Keratinocyte (primary cell): ENCODE measurements at regions not wholly inside any gene's neighbourhood (a gene's known extent, or its start where the extent isn't known, plus 50 kb on each side); places are given as distances from the start of the nearest gene placed in this dataset.

Experiments used
- DNase-seq: peaks from one replicate; pipeline ENCODE4 v3.0.0-alpha.2; 2011; ENCODE audit warnings: low read depth, missing footprints, low spot score
- FAIRE-seq: peaks from 2 replicates; lab custom pipeline; 2011; peaks lifted over from hg19 to GRCh38; lab: Jason Lieb, UNC
- H2AFZ ChIP-seq: 2 replicates; pipeline ENCODE4 v1.6.0; 2012; ENCODE audit warnings: low read length, control low read depth, inconsistent platforms; ENCODE audit not compliant: control insufficient read depth
- H3K27ac ChIP-seq: 2 replicates; pipeline ENCODE4 v1.5.1; 2011; ENCODE audit warnings: low read length; ENCODE audit not compliant: control insufficient read depth, insufficient read depth
- H3K27me3 ChIP-seq: 3 replicates; pipeline ENCODE4 v1.6.0; 2011; ENCODE audit warnings: low read length; ENCODE audit not compliant: control insufficient read depth, insufficient read depth; ENCODE audit errors: extremely low read depth
- H3K36me3 ChIP-seq, 2 experiments: 2 replicates in 1 of 2; 3 replicates in 1 of 2; pipeline ENCODE4 v1.5.1; 2011; ENCODE audit warnings: low read length in 2 of 2, mild to moderate bottlenecking in 1 of 2; ENCODE audit not compliant: control insufficient read depth in 2 of 2, insufficient read depth in 2 of 2; ENCODE audit errors: extremely low read depth in 1 of 2
- H3K4me1 ChIP-seq: 3 replicates; pipeline ENCODE4 v1.5.1; 2011; ENCODE audit warnings: low read length; ENCODE audit not compliant: control insufficient read depth, insufficient read depth; ENCODE audit errors: extremely low read depth
- H3K4me2 ChIP-seq: 3 replicates; pipeline ENCODE4 v1.6.0; 2011; ENCODE audit warnings: low read depth, low read length; ENCODE audit not compliant: control insufficient read depth, insufficient read depth; ENCODE audit errors: extremely low read depth
- H3K4me3 ChIP-seq, 3 experiments: fragments of 200-600 bp in 1 of 3; sonication (generic) in 1 of 3; 2 replicates in 2 of 3; 3 replicates in 1 of 3; pipeline ENCODE4 v1.5.1; 2011 to 2016; ENCODE audit warnings: low read length in 3 of 3, mild to moderate bottlenecking in 3 of 3, control low read depth in 2 of 3, inconsistent platforms in 1 of 3, low read depth in 1 of 3, mixed read lengths in 1 of 3, mixed run types in 1 of 3, moderate library complexity in 1 of 3; ENCODE audit not compliant: control insufficient read depth in 2 of 3, insufficient read depth in 2 of 3; ENCODE audit errors: extremely low read depth in 1 of 3
- H3K79me2 ChIP-seq: 2 replicates; pipeline ENCODE4 v1.6.0; 2012; ENCODE audit warnings: low read length; ENCODE audit not compliant: control insufficient read depth, insufficient read depth
- H3K9ac ChIP-seq: 3 replicates; pipeline ENCODE4 v1.6.0; 2011; ENCODE audit warnings: low read length; ENCODE audit not compliant: control insufficient read depth, insufficient read depth; ENCODE audit errors: extremely low read depth
- H3K9me1 ChIP-seq: 3 replicates; pipeline ENCODE4 v1.6.0; 2011; ENCODE audit warnings: low read length; ENCODE audit not compliant: control insufficient read depth, insufficient read depth; ENCODE audit errors: extremely low read depth
- H3K9me3 ChIP-seq: 2 replicates; pipeline ENCODE4 v1.5.1; 2012; ENCODE audit warnings: low read depth, low read length; ENCODE audit not compliant: control insufficient read depth
- H4K20me1 ChIP-seq: 3 replicates; pipeline ENCODE4 v1.6.0; 2011; ENCODE audit warnings: low read length; ENCODE audit not compliant: control insufficient read depth, insufficient read depth; ENCODE audit errors: extremely low read depth
- CTCF ChIP-seq, 3 experiments: IDR thresholded peaks in 1 of 3; conservative IDR thresholded peaks in 1 of 3; optimal IDR thresholded peaks in 1 of 3; 2 replicates in 2 of 3; 3 replicates in 1 of 3; pipeline versions ENCODE3 to v1.5.1; 2011; ENCODE audit warnings: low read length in 3 of 3, mild to moderate bottlenecking in 3 of 3, moderate library complexity in 2 of 3, control low read depth in 1 of 3, inconsistent platforms in 1 of 3; ENCODE audit not compliant: insufficient read depth in 2 of 3; ENCODE audit errors: extremely low read depth in 1 of 3
- EZH2 ChIP-seq: IDR thresholded peaks from one replicate; pipeline ENCODE4 v1.6.1; 2012; ENCODE audit warnings: inconsistent platforms, mild to moderate bottlenecking, low read length, moderate library complexity
- dilution Hi-C: fragments of 300-500 bp; cut with MboI; formaldehyde crosslinking; loops from one replicate; pipeline ENCODE4 v1.7.0; 2020; ENCODE audit warnings: low sequenced_read_pairs; ENCODE audit not compliant: extremely low pct_ligation_motif_present

- no peak overlapping the region for H3K4me3 ChIP-seq
- no peaks in the 10 kb centered on the region for H3K4me1 ChIP-seq
- H3K36me3 ChIP-seq, result no peaks in the 10 kb centered on the region
- H3K9me3 ChIP-seq, result no peaks in the 10 kb centered on the region
- no peaks in the 10 kb centered on the region for H3K27me3 ChIP-seq
- no peaks in the 10 kb centered on the region for H3K79me2 ChIP-seq
- no peaks in the 10 kb centered on the region for H3K9me1 ChIP-seq
- no peak overlapping the region for H3K4me2 ChIP-seq
- DNase-seq, result no peak
- FAIRE-seq, result no peak
- no peak overlapping the region for H2AFZ ChIP-seq
- H3K27ac ChIP-seq, result no peak overlapping the region
- TF ChIP-seq EZH2 (no peak), CTCF (optimal IDR thresholded peaks at IDR 0.05 in 1 of 3, IDR thresholded peaks at IDR 0.05 in 1 of 3, conservative IDR thresholded peaks at IDR 0.05 in 1 of 3; ENCODE audit: extremely low read depth in 1 of 3, insufficient read depth in 2 of 3, low read length in 3 of 3) (no peak)
- H3K9ac ChIP-seq, result no peak overlapping the region
- H4K20me1 ChIP-seq, result no peaks in the 10 kb centered on the region
- dilution Hi-C loops, result no loop called here
Measured at GRCh38 chr1:157234705-157235273, 96.6 kb upstream of the ETV3 start.

- H3K79me2 ChIP-seq, result no peaks in the 10 kb centered on the region
- dilution Hi-C loops, result no loop called here
- FAIRE-seq, result no peak
- no peaks in the 10 kb centered on the region for H4K20me1 ChIP-seq
- DNase-seq, result no peak
- H3K27me3 ChIP-seq, result no peaks in the 10 kb centered on the region
- no peak overlapping the region for H2AFZ ChIP-seq
- no peak overlapping the region for H3K9ac ChIP-seq
- no peak overlapping the region for H3K4me3 ChIP-seq
- TF ChIP-seq EZH2 (no peak), CTCF (optimal IDR thresholded peaks at IDR 0.05 in 1 of 3, IDR thresholded peaks at IDR 0.05 in 1 of 3, conservative IDR thresholded peaks at IDR 0.05 in 1 of 3; ENCODE audit: extremely low read depth in 1 of 3, insufficient read depth in 2 of 3, low read length in 3 of 3) (no peak)
- H3K4me1 ChIP-seq, result no peaks in the 10 kb centered on the region
- H3K27ac ChIP-seq, result no peak overlapping the region
- H3K36me3 ChIP-seq, result no peaks in the 10 kb centered on the region
- no peak overlapping the region for H3K4me2 ChIP-seq
- no peaks in the 10 kb centered on the region for H3K9me1 ChIP-seq
- H3K9me3 ChIP-seq, result no peaks in the 10 kb centered on the region
Measured at GRCh38 chr1:157233131-157233530, 94.9 kb upstream of the ETV3 start.
